Body of pancreas (tissue), 4 donors: ENCODE measurements at regions not wholly inside any gene's neighbourhood (a gene's known extent, or its start where the extent isn't known, plus 50 kb on each side); places are given as distances from the start of the nearest gene placed in this dataset.

Experiments used
- POLR2A ChIP-seq, 3 donors: fragments of 450-650 bp; IDR thresholded peaks; one replicate each; pipeline ENCODE4 v1.6.1; 2016; ENCODE audit warnings: antibody characterized with exemption in 3 of 3, mild to moderate bottlenecking in 2 of 3
- TF ChIP-seq, protein P1 (sequence below), 7 experiments: fragments of 450-650 bp in 4 of 7; fragments of 200-600 bp in 3 of 7; sonication (generic) in 3 of 7; IDR thresholded peaks; one replicate each; pipeline ENCODE4 v1.5.1; 2016 to 2019; ENCODE audit warnings: antibody characterized with exemption in 7 of 7

DNA sequence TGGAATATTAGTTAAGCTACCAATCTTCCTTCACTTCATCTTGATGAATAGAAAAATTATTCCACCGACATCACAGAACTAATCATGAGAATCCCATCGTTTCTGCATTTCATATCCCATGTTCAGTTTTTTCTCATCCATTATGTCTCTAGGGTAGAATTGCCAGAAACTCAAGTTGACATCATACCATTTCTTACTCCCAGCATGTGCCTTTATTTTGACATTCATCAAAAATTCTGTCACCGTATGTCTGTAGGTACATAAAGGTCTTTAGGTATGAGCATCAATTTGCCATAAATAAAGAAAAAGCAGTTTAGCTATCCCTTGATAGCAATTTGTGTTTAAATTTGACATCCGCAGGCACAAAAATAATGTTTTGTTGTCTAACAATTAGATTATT is 175.5 kb upstream of the ROBO2 start:
- TF ChIP-seq POLR2A (IDR thresholded peaks at IDR 0.05), result no peak
- TF ChIP-seq, protein P1, sequence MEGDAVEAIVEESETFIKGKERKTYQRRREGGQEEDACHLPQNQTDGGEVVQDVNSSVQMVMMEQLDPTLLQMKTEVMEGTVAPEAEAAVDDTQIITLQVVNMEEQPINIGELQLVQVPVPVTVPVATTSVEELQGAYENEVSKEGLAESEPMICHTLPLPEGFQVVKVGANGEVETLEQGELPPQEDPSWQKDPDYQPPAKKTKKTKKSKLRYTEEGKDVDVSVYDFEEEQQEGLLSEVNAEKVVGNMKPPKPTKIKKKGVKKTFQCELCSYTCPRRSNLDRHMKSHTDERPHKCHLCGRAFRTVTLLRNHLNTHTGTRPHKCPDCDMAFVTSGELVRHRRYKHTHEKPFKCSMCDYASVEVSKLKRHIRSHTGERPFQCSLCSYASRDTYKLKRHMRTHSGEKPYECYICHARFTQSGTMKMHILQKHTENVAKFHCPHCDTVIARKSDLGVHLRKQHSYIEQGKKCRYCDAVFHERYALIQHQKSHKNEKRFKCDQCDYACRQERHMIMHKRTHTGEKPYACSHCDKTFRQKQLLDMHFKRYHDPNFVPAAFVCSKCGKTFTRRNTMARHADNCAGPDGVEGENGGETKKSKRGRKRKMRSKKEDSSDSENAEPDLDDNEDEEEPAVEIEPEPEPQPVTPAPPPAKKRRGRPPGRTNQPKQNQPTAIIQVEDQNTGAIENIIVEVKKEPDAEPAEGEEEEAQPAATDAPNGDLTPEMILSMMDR (IDR thresholded peaks at IDR 0.05), result no peak
